GM06990 (cell line): ENCODE measurements at regions not wholly inside any gene's neighbourhood (a gene's known extent, or its start where the extent isn't known, plus 50 kb on each side); places are given as distances from the start of the nearest gene placed in this dataset.

ENCODE experiments used
- DNase-seq: peaks from one replicate; pipeline ENCODE4 v3.0.0-alpha.2; 2011; ENCODE audit not compliant: insufficient read length; ENCODE audit errors: extremely low read depth
- H3K27me3 ChIP-seq: replicated peaks from 2 replicates; pipeline ENCODE4 v1.6.0; 2011; ENCODE audit warnings: low read length; ENCODE audit not compliant: control insufficient read depth, insufficient read depth
- H3K36me3 ChIP-seq: 2 replicates; pipeline ENCODE4 v1.5.1; 2011; ENCODE audit warnings: low read length; ENCODE audit not compliant: control insufficient read depth, insufficient read depth
- H3K4me3 ChIP-seq: replicated peaks from 2 replicates; pipeline ENCODE4 v1.5.1; 2011; ENCODE audit warnings: low read depth, mild to moderate bottlenecking, control low read depth, low read length
- CTCF ChIP-seq: IDR thresholded peaks from 2 replicates; pipeline ENCODE4 v1.5.1; 2011; ENCODE audit warnings: low read length, control low read depth, mild to moderate bottlenecking, inconsistent platforms; ENCODE audit not compliant: insufficient read depth, poor library complexity, severe bottlenecking

GRCh38 chr3:102883515-102883914 lies 448.7 kb downstream of the ZPLD1 start:
- Histone ChIP-seq H3K4me3 (no peak overlapping the region), H3K27me3 (no peaks in the 10 kb centered on the region), H3K36me3 (no peaks in the 10 kb centered on the region)
- TF ChIP-seq CTCF: no peak
- DNase-seq: no peak

DNA sequence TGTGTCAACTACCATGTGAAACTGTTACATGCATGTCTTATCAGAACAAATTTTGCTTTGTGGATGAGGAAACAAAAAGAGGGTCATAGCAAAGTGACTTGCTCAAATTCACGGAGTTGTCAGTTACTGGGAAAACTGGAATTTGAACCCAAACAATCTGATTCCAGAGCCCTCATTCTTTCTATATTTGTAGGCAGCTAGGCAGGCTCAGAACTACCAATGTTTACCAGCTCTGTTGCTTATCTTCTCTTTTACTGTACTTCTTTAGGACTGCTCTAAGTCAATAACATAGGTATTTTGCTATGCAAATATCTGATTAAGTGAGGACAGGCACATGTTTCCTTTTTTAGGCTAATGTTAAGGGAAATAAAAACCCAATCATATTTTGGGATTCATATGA lies 450.5 kb downstream of the ZPLD1 start:
- H3K36me3 ChIP-seq: no peaks in the 10 kb centered on the region
- no peak for DNase-seq
- no peak overlapping the region for H3K4me3 ChIP-seq
- H3K27me3 ChIP-seq: no peaks in the 10 kb centered on the region
- no peak for TF ChIP-seq CTCF

GRCh38 chr3:102887431-102887830 lies 452.6 kb downstream of the ZPLD1 start:
- TF ChIP-seq CTCF: no peak
- Histone ChIP-seq H3K36me3 (no peaks in the 10 kb centered on the region), H3K27me3 (no peaks in the 10 kb centered on the region), H3K4me3 (no peak overlapping the region)
- DNase-seq: no peak

GRCh38 chr3:102896851-102897621 lies 462.2 kb downstream of the ZPLD1 start:
- Histone ChIP-seq H3K27me3 (no peaks in the 10 kb centered on the region), H3K36me3 (no peaks in the 10 kb centered on the region), H3K4me3 (no peak overlapping the region)
- no peak for DNase-seq
- no peak for TF ChIP-seq CTCF

- Histone ChIP-seq H3K4me3 (no peak overlapping the region), H3K36me3 (no peaks in the 10 kb centered on the region), H3K27me3 (no peaks in the 10 kb centered on the region)
- TF ChIP-seq CTCF: no peak
- no peak for DNase-seq
Measured at GRCh38 chr3:102904629-102905028, 469.8 kb downstream of the ZPLD1 start.

DNA sequence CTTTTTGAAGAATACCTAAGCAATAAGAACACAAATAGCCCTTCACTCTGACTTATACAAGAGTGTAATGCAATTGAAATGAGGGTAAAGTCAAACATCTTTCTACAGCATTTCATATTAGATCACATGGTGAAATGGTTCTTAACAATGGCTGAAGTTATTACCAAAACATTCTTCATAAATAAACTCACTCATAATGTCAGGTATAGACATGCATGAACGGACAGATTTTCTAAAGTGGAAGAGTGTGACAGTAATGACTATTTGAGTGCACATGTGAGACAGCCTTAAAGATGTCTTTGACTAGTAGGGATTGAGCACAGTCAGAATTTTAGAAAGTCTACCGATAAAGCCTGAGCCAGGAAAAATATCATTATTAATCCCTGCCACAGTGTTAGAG lies 471.0 kb downstream of the ZPLD1 start:
- H3K4me3 ChIP-seq: no peak overlapping the region
- no peaks in the 10 kb centered on the region for H3K36me3 ChIP-seq
- DNase-seq: no peak
- H3K27me3 ChIP-seq: no peaks in the 10 kb centered on the region
- no peak for TF ChIP-seq CTCF
